ENCODE measurements at regions not wholly inside any gene's neighbourhood (a gene's known extent, or its start where the extent isn't known, plus 50 kb on each side); places are given as distances from the start of the nearest gene placed in this dataset.

DNA sequence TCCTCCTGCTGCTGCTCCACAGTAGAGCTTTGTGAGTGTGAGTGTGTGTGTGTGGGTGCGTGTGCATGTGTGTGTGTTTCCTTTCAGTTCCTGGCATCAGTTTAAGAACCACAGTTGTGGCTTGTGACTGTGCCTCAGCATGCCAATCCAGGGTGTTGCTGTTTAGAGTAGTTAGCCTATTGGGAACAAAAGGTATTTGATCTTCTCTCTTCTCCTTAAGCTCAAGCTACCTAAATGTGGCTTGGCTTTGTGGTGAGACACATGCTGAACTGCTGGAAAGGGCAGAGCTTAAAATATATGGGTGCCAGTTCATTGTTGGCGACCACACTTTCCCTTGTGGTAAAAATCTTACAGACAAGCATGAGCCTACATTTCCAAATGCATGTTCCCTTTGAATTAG is 116.6 kb upstream of the BNC2 start:
- ChIA-PET CTCF (ENCODE audit: low intra/inter-chr PET ratio, low total read pairs) (no interaction called here), POLR2A (no interaction called here)
- intact Hi-C loops (cut with micrococcal nuclease; ENCODE audit: unreplicated experiment), result no loop called here
- Histone ChIP-seq H3K9ac (ENCODE audit: insufficient read depth, low read depth, low read length) (no peak overlapping the region), H3K27me3 (ENCODE audit: control insufficient read depth in 1 of 2, insufficient read depth in 2 of 2, low read length in 2 of 2) (no peaks in the 10 kb centered on the region; a peak in 1 of 5 replicates), H2AFZ (ENCODE audit: low read length) (no peak overlapping the region), H3K9me3 (ENCODE audit: low read length) (no peaks in the 10 kb centered on the region), H4K20me1 (ENCODE audit: insufficient read depth, low read length) (no peaks in the 10 kb centered on the region), H3K4me2 (ENCODE audit: low read depth, low read length) (no peak overlapping the region), H3K27ac (ENCODE audit: extremely low read length, insufficient read depth, low read length) (no peak overlapping the region), H3K79me2 (ENCODE audit: insufficient read depth, low read length) (no peaks in the 10 kb centered on the region), H3K36me3 (replicated peaks in 1 of 2; ENCODE audit: control insufficient read depth in 1 of 2, insufficient read depth in 2 of 2, low read length in 2 of 2) (no peaks in the 10 kb centered on the region), H3K4me3 (replicated peaks in 1 of 3; ENCODE audit: insufficient read depth in 1 of 3, low read depth in 2 of 3, low read length in 3 of 3) (no peak overlapping the region), H3K4me1 (ENCODE audit: insufficient read depth, low read length) (no peaks in the 10 kb centered on the region)
- in situ Hi-C loops (cut with HindIII; ENCODE audit: extremely low pct_ligation_motif_present, low pct_unique_long_range_greater_than_20kb), result no loop called here
- WGBS (ENCODE audit: low lambda C conversion rate), result 5% methylated on average over 2 of the region's 2 CpGs
- TF ChIP-seq, protein P1, sequence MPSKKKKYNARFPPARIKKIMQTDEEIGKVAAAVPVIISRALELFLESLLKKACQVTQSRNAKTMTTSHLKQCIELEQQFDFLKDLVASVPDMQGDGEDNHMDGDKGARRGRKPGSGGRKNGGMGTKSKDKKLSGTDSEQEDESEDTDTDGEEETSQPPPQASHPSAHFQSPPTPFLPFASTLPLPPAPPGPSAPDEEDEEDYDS (CRISPR knock-in tag; IDR thresholded peaks at IDR 0.05), result no peak
- TF ChIP-seq ZKSCAN1 (IDR thresholded peaks at IDR 0.05; ENCODE audit: low read length), result no peak
- TF ChIP-seq, protein P2, sequence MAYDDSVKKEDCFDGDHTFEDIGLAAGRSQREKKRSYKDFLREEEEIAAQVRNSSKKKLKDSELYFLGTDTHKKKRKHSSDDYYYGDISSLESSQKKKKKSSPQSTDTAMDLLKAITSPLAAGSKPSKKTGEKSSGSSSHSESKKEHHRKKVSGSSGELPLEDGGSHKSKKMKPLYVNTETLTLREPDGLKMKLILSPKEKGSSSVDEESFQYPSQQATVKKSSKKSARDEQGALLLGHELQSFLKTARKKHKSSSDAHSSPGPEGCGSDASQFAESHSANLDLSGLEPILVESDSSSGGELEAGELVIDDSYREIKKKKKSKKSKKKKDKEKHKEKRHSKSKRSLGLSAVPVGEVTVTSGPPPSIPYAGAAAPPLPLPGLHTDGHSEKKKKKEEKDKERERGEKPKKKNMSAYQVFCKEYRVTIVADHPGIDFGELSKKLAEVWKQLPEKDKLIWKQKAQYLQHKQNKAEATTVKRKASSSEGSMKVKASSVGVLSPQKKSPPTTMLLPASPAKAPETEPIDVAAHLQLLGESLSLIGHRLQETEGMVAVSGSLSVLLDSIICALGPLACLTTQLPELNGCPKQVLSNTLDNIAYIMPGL (CRISPR knock-in tag; IDR thresholded peaks at IDR 0.05; ENCODE audit: borderline replicate concordance in 1 of 2, low read depth in 1 of 2), result no peak
- no peak for TF ChIP-seq HDAC2 (CRISPR knock-in tag; IDR thresholded peaks at IDR 0.05)
- TF ChIP-seq SP140L (CRISPR knock-in tag; IDR thresholded peaks at IDR 0.05; ENCODE audit: borderline replicate concordance), result no peak
- ATAC-seq (no peak), DNase-seq (ENCODE audit: low spot score) (no peak), FAIRE-seq (no peak)
- no TSS peak for BruUV-seq (replicated peaks)

DNA sequence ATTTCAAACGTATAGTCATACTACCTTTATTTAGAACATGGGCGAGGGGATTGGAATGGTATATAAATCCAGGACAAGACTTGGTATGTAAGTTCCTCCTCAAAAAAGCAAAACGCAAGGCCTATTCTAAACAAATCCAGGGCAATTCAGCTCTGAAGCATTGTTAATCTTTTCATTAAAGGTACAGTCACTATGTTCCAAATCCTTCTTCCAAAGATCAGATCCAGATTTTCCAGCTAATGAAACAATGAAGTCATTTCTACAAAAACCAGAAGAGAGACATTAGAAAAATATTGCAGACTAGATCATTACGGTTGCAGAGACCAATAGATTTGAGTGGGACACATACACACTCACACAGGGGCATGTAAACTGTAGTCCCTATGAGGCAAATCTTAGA is 116.1 kb upstream of the BNC2 start:
- no peak overlapping the region for H3K4me2 ChIP-seq (ENCODE audit: low read depth, low read length)
- ATAC-seq (no peak), DNase-seq (ENCODE audit: low spot score) (no peak), FAIRE-seq (no peak)
- no peak overlapping the region for H3K27ac ChIP-seq (ENCODE audit: extremely low read length, insufficient read depth, low read length)
- no peaks in the 10 kb centered on the region for H4K20me1 ChIP-seq (ENCODE audit: insufficient read depth, low read length)
- BruUV-seq (replicated peaks), result no TSS peak
- no peaks in the 10 kb centered on the region for H3K36me3 ChIP-seq (replicated peaks in 1 of 2; ENCODE audit: control insufficient read depth in 1 of 2, insufficient read depth in 2 of 2, low read length in 2 of 2)
- no peaks in the 10 kb centered on the region for H3K9me3 ChIP-seq (ENCODE audit: low read length)
- H3K4me3 ChIP-seq (replicated peaks in 1 of 3; ENCODE audit: insufficient read depth in 1 of 3, low read depth in 2 of 3, low read length in 3 of 3), result no peak overlapping the region
- in situ Hi-C loops (cut with HindIII; ENCODE audit: extremely low pct_ligation_motif_present, low pct_unique_long_range_greater_than_20kb) (no loop called here), intact Hi-C loops (cut with micrococcal nuclease; ENCODE audit: unreplicated experiment) (no loop called here)
- H3K9ac ChIP-seq (ENCODE audit: insufficient read depth, low read depth, low read length), result no peak overlapping the region
- H2AFZ ChIP-seq (ENCODE audit: low read length), result no peak overlapping the region
- WGBS (ENCODE audit: low lambda C conversion rate), result 8% methylated on average over 4 of the region's 4 CpGs
- ChIA-PET POLR2A (no interaction called here), CTCF (ENCODE audit: low intra/inter-chr PET ratio, low total read pairs) (no interaction called here)
- H3K4me1 ChIP-seq (ENCODE audit: insufficient read depth, low read length), result no peaks in the 10 kb centered on the region
- H3K79me2 ChIP-seq (ENCODE audit: insufficient read depth, low read length), result no peaks in the 10 kb centered on the region
- no peak for TF ChIP-seq NKX3-1 (CRISPR knock-in tag; IDR thresholded peaks at IDR 0.05)
- H3K27me3 ChIP-seq (ENCODE audit: control insufficient read depth in 1 of 2, insufficient read depth in 2 of 2, low read length in 2 of 2), result no peaks in the 10 kb centered on the region; a peak in 1 of 5 replicates
